Duodenal mucosa (tissue), 2 donors: ENCODE measurements at regions not wholly inside any gene's neighbourhood (a gene's known extent, or its start where the extent isn't known, plus 50 kb on each side); places are given as distances from the start of the nearest gene placed in this dataset.

Source experiments
- H3K27ac ChIP-seq: one replicate; pipeline ENCODE4 v1.7.0; 2013; ENCODE audit warnings: low read depth, low read length
- H3K27me3 ChIP-seq, 2 donors: one replicate each; pipeline ENCODE4 v1.7.0; 2013; ENCODE audit warnings: low read length in 2 of 2, control low read depth in 1 of 2; ENCODE audit not compliant: insufficient read depth in 2 of 2, control insufficient read depth in 1 of 2
- H3K36me3 ChIP-seq, 2 donors: one replicate each; pipeline ENCODE4 v1.7.0; 2013; ENCODE audit warnings: low read length in 2 of 2, control low read depth in 1 of 2; ENCODE audit not compliant: insufficient read depth in 2 of 2, control insufficient read depth in 1 of 2
- H3K4me1 ChIP-seq, 2 donors: one replicate each; pipeline ENCODE4 v1.7.0; 2013; ENCODE audit warnings: low read length in 2 of 2, control low read depth in 1 of 2; ENCODE audit not compliant: insufficient read depth in 2 of 2, control insufficient read depth in 1 of 2
- H3K4me3 ChIP-seq, 2 donors: one replicate each; pipeline ENCODE4 v1.7.0; 2013; ENCODE audit warnings: low read length in 2 of 2, low read depth in 1 of 2
- H3K9ac ChIP-seq, 2 donors: one replicate each; pipeline ENCODE4 v1.7.0; 2013; ENCODE audit warnings: low read length in 2 of 2, low read depth in 1 of 2
- H3K9me3 ChIP-seq, 2 donors: one replicate each; pipeline ENCODE4 v1.7.0; 2013; ENCODE audit warnings: low read length in 2 of 2, control low read depth in 1 of 2; ENCODE audit not compliant: control insufficient read depth in 1 of 2

DNA sequence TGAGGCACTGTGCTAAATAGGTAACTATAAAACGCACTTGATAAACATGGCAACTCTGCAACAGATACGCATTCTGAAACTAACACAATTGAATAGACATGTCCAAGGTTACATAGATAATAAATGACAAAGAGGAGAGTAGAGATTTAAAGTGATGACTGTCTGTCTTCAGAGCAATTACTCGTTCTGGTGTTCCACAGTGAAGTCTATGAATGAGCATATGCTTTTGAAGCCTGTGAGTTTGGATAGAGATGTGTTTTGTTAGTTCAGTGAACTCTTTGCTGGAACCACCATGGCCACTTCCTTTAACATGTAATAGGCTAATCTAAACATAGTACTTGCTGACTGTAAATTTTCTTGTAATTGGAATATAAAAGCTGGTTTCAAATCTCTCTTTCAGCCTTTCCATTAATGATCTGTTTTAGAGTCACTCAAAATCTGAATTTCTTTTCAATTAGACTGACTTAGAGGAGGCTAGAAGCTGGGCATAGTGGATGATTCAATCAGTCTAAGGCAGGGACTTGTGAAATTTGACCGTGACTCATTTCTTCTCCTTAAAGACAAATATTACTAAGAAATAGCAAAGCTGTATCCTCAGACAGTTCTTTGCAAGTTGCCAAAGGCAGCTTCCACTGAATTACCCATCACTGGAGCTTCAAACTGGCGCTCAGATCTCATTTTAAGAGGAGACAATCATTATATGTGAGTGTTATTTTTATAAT lies 1130.1 kb upstream of the CELF4 start:
- Histone ChIP-seq H3K4me1 (no peaks in the 10 kb centered on the region), H3K27ac (no peak overlapping the region), H3K36me3 (no peaks in the 10 kb centered on the region), H3K9me3 (no peaks in the 10 kb centered on the region), H3K27me3 (no peaks in the 10 kb centered on the region), H3K9ac (no peak overlapping the region), H3K4me3 (no peak overlapping the region)

DNA sequence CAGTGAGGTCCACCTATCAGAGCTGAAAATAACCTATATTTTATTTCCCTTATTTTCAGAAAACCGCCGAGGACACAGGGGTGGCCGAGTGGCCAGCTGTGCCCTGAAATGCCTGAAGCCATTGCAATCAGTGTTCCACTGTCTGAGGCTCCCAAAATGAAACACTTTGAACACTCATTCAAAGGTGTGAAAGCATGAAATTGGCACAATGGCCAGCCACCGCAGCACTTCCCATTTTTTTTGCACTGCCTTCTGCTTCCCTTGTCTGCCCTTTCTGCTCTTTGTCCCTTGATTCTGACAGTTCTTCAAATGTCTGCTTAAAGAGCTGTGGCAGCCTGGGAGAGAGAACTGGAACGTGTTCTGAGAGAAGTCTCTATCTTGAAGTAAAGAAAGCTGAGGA lies 1127.5 kb upstream of the CELF4 start:
- H3K36me3 ChIP-seq: no peaks in the 10 kb centered on the region
- H3K4me1 ChIP-seq: no peaks in the 10 kb centered on the region
- H3K27ac ChIP-seq: no peak overlapping the region

DNA sequence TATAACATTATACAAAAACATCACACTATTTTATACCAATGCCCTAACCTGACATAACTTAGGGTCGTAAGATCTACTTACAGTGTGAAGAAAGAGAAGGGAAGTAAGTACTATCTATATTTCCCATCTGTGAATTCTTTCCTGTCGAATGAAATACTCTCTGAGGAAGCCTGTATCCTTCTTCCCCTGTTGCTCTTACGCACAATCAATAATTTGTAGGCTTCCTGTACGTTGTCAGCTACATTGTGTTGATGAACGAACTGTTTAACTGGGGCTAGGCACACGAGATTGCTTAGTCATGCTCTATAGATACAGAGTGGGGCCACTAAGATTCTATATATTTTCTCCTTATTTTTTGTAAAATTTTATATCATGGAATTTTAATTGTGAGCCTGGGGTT lies 1125.0 kb upstream of the CELF4 start:
- Histone ChIP-seq H3K9ac (no peak overlapping the region), H3K4me3 (no peak overlapping the region), H3K27me3 (no peaks in the 10 kb centered on the region), H3K4me1 (no peaks in the 10 kb centered on the region), H3K36me3 (no peaks in the 10 kb centered on the region), H3K9me3 (peaks cover 0 to 5% of the 10 kb centered on the region in 2 donors), H3K27ac (no peak overlapping the region)

More for the DNA sequence above, 1127.5 kb upstream of the CELF4 start:
- Histone ChIP-seq H3K9ac (no peak overlapping the region), H3K27me3 (no peaks in the 10 kb centered on the region), H3K4me3 (no peak overlapping the region), H3K9me3 (peaks cover 0 to 5% of the 10 kb centered on the region in 2 donors)

- Histone ChIP-seq H3K9me3 (peaks cover 0 to 5% of the 10 kb centered on the region in 2 donors), H3K36me3 (no peaks in the 10 kb centered on the region), H3K27ac (no peak overlapping the region), H3K9ac (no peak overlapping the region), H3K4me3 (no peak overlapping the region), H3K4me1 (no peaks in the 10 kb centered on the region), H3K27me3 (no peaks in the 10 kb centered on the region)
Observed at GRCh38 chr18:38688416-38688815, 1122.8 kb upstream of the CELF4 start.

GRCh38 chr18:38670486-38670885 lies 1104.9 kb upstream of the CELF4 start:
- no peak overlapping the region for H3K9ac ChIP-seq
- H3K4me3 ChIP-seq: no peak overlapping the region
- no peak overlapping the region for H3K27ac ChIP-seq
- no peaks in the 10 kb centered on the region for H3K27me3 ChIP-seq
- H3K36me3 ChIP-seq: no peaks in the 10 kb centered on the region
- H3K4me1 ChIP-seq: no peaks in the 10 kb centered on the region
- peaks cover 0 to 20% of the 10 kb centered on the region in 2 donors for H3K9me3 ChIP-seq

- Histone ChIP-seq H3K9me3 (no peaks in the 10 kb centered on the region), H3K4me3 (no peak overlapping the region), H3K27me3 (no peaks in the 10 kb centered on the region), H3K4me1 (no peaks in the 10 kb centered on the region), H3K27ac (no peak overlapping the region), H3K36me3 (no peaks in the 10 kb centered on the region), H3K9ac (no peak overlapping the region)
Observed at GRCh38 chr18:38664929-38665328, 1099.3 kb upstream of the CELF4 start.

- Histone ChIP-seq H3K9me3 (no peaks in the 10 kb centered on the region), H3K4me1 (no peaks in the 10 kb centered on the region), H3K4me3 (no peak overlapping the region)
Observed at GRCh38 chr18:38663682-38664081, 1098.1 kb upstream of the CELF4 start.

GRCh38 chr18:38663270-38663669 lies 1097.7 kb upstream of the CELF4 start:
- Histone ChIP-seq H3K4me3 (no peak overlapping the region), H3K9ac (no peak overlapping the region), H3K27ac (no peak overlapping the region), H3K27me3 (no peaks in the 10 kb centered on the region), H3K4me1 (no peaks in the 10 kb centered on the region), H3K9me3 (no peaks in the 10 kb centered on the region), H3K36me3 (no peaks in the 10 kb centered on the region)

More at GRCh38 chr18:38663682-38664081, 1098.1 kb upstream of the CELF4 start:
- Histone ChIP-seq H3K36me3 (no peaks in the 10 kb centered on the region), H3K9ac (no peak overlapping the region), H3K27ac (no peak overlapping the region), H3K27me3 (no peaks in the 10 kb centered on the region)

DNA sequence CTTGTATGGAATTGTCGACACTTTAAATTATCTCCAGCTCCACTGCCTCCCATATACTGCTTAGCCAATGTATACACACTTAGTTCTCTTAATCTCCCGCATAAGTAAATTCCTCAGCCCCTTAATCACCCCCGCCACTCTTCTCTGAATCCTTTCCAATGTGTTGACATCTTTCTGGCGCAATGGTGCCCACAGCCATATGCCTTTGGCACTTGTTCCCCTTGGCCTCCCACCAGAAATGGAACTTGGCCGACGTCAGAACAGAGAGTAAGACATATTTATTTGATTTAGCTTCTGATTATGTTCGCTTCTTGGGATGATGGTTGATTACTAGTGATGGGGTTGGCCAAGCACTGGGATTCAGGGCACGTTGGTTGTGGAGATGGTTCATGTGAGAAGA lies 1089.3 kb upstream of the CELF4 start:
- Histone ChIP-seq H3K4me1 (no peaks in the 10 kb centered on the region), H3K27ac (no peak overlapping the region), H3K27me3 (no peaks in the 10 kb centered on the region), H3K9me3 (no peaks in the 10 kb centered on the region), H3K4me3 (no peak overlapping the region), H3K9ac (no peak overlapping the region), H3K36me3 (no peaks in the 10 kb centered on the region)

DNA sequence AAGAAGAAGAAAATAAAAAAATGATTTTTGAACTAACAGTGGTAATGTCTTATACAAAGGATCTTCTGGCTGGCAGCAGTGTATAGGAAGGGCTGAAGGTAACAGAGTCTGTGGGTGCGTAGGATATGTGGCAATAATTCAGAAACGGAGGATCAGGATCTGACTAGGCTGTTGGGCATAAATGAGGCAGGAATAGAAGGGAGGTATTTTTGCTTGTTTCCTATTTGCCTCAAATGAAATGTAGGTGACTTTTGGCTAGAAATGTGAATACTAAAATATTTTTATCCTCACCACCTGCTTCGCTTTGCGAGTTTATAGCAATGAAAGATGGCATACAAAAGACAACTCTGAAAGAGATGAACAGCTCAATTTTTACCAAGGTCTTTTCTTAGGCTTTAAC lies 1086.1 kb upstream of the CELF4 start:
- H3K4me1 ChIP-seq: no peaks in the 10 kb centered on the region
- H3K9ac ChIP-seq: no peak overlapping the region
- H3K27me3 ChIP-seq: no peaks in the 10 kb centered on the region
- H3K9me3 ChIP-seq: no peaks in the 10 kb centered on the region
- H3K36me3 ChIP-seq: no peaks in the 10 kb centered on the region
- no peak overlapping the region for H3K27ac ChIP-seq
- H3K4me3 ChIP-seq: no peak overlapping the region
